ENCODE measurements at regions not wholly inside any gene's neighbourhood (a gene's known extent, or its start where the extent isn't known, plus 50 kb on each side); places are given as distances from the start of the nearest gene placed in this dataset.

GRCh38 chr10:10516346-10517130 is 501.1 kb upstream of the CELF2 start:
- TF ChIP-seq, protein P1, sequence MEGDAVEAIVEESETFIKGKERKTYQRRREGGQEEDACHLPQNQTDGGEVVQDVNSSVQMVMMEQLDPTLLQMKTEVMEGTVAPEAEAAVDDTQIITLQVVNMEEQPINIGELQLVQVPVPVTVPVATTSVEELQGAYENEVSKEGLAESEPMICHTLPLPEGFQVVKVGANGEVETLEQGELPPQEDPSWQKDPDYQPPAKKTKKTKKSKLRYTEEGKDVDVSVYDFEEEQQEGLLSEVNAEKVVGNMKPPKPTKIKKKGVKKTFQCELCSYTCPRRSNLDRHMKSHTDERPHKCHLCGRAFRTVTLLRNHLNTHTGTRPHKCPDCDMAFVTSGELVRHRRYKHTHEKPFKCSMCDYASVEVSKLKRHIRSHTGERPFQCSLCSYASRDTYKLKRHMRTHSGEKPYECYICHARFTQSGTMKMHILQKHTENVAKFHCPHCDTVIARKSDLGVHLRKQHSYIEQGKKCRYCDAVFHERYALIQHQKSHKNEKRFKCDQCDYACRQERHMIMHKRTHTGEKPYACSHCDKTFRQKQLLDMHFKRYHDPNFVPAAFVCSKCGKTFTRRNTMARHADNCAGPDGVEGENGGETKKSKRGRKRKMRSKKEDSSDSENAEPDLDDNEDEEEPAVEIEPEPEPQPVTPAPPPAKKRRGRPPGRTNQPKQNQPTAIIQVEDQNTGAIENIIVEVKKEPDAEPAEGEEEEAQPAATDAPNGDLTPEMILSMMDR (IDR thresholded peaks at IDR 0.05; ENCODE audit: low read depth, low read length): no peak
- H3K4me3 ChIP-seq (replicated peaks in 1 of 2; ENCODE audit: low read depth in 2 of 2, low read length in 2 of 2): no peak overlapping the region
- no peak for DNase-seq (ENCODE audit: low read depth in 2 of 2)

GRCh38 chr10:10517866-10518265 is 499.8 kb upstream of the CELF2 start:
- no peak overlapping the region for H3K4me3 ChIP-seq (replicated peaks in 1 of 2; ENCODE audit: low read depth in 2 of 2, low read length in 2 of 2)
- TF ChIP-seq, protein P1 (IDR thresholded peaks at IDR 0.05; ENCODE audit: low read depth, low read length): no peak
- no peak for DNase-seq (ENCODE audit: low read depth in 2 of 2)

DNA sequence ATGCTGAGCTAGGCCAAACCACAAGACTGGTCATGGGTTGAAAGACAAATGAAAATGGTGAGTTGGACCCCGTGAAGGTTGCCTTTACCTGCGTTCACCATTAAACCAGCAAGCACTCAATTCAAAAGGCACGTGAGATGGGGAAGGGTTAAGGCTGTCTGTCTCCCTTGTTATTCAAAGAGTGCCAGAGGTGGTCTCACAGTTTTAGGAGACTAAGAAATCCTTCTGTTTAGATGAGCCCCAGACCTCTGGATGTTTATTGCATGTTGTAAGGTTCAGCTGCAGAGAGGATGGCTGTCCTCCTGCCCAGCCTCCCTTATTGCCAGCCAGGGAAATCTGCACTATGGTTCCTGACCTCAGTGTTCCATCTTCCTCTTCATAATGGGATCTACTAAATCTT is 498.0 kb upstream of the CELF2 start:
- TF ChIP-seq, protein P1 (IDR thresholded peaks at IDR 0.05; ENCODE audit: low read depth, low read length): no peak
- H3K4me3 ChIP-seq (replicated peaks in 1 of 2; ENCODE audit: low read depth in 2 of 2, low read length in 2 of 2): no peak overlapping the region
- DNase-seq (ENCODE audit: low read depth in 2 of 2): no peak

DNA sequence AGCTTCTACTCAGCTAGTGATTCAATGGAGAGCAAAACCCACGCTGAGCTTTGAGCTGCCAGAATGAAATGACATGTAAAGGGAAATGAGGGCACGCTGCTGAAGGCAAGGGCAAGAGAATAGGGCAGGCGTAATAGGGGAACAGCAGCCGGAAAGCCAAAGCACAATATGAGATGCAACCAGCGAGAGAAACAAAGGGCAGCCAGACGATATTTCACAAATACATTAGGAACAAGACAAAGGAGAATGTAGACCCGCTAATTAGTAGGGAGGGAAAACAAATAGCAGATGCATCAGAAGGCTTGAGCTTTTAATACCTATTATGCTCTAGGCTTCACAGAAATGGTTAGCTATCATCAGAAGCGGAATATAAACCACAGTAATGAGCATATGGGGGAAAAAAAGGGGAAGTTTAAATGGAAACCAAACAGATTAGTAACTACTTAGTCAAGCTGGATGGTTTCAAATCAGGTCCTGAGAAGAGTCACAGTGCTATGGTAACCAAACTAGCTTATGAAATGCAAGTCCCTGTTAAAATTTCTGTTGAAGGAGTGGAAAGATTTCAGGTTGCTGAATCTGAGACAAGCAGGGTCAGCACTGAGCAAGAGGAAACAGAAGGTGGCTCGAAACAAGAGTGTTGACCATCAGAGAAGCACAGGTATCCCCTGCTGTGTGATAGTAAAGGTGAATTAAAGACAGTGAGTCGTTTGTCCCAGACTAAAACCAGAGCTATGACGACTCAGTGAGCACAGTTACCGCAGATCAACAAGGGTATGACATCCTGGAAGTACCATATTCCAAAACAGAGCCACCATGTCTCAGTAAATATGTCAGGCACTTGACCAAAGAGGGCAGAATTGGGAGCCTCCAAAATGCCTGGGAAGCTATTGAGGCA is 496.9 kb upstream of the CELF2 start:
- DNase-seq (ENCODE audit: low read depth in 2 of 2): no peak
- TF ChIP-seq, protein P1 (IDR thresholded peaks at IDR 0.05; ENCODE audit: low read depth, low read length): no peak
- no peak overlapping the region for H3K4me3 ChIP-seq (replicated peaks in 1 of 2; ENCODE audit: low read depth in 2 of 2, low read length in 2 of 2)

DNA sequence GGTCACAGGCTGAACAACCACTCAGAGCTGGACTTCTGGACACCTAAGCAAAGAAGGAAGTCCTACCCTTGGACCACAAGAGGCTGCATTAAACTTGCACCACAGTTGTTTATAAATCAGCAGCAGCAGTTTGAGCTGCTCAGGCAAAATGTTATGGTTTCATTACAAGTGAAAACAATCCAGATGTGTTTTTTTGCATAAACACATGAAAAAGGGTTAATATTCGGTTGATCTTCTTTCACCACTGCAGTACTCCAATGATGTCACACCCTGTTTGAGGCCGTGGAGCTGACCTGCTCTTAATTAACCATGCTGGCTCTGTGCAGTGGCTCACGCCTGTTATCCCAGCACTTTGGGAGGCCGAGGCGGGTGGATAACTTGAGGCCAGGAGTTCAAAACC is 490.8 kb upstream of the CELF2 start:
- no peak for DNase-seq (ENCODE audit: low read depth in 2 of 2)
- H3K4me3 ChIP-seq (replicated peaks in 1 of 2; ENCODE audit: low read depth in 2 of 2, low read length in 2 of 2): no peak overlapping the region
- TF ChIP-seq, protein P1 (IDR thresholded peaks at IDR 0.05; ENCODE audit: low read depth, low read length): no peak

GRCh38 chr10:10527861-10528562 is 489.7 kb upstream of the CELF2 start:
- TF ChIP-seq, protein P1 (IDR thresholded peaks at IDR 0.05; ENCODE audit: low read depth, low read length): no peak
- no peak overlapping the region for H3K4me3 ChIP-seq (replicated peaks in 1 of 2; ENCODE audit: low read depth in 2 of 2, low read length in 2 of 2)
- no peak for DNase-seq (ENCODE audit: low read depth in 2 of 2)
